HG02840 (cell line): ENCODE measurements at regions not wholly inside any gene's neighbourhood (a gene's known extent, or its start where the extent isn't known, plus 50 kb on each side); places are given as distances from the start of the nearest gene placed in this dataset.
"Not testable (repeated sequence)": the region's sequence is repeated elsewhere in the genome, so short reads cannot be mapped to it uniquely, and the experiment has no call there.

Source experiments
- ATAC-seq: cut with Tn5 transposase; IDR thresholded peaks from one replicate; pipeline ENCODE4 v1.9.1; 2021; ENCODE audit warnings: mild to moderate bottlenecking, moderate library complexity, moderate number of reproducible peaks; ENCODE audit not compliant: unreplicated experiment, low FRiP score

DNA sequence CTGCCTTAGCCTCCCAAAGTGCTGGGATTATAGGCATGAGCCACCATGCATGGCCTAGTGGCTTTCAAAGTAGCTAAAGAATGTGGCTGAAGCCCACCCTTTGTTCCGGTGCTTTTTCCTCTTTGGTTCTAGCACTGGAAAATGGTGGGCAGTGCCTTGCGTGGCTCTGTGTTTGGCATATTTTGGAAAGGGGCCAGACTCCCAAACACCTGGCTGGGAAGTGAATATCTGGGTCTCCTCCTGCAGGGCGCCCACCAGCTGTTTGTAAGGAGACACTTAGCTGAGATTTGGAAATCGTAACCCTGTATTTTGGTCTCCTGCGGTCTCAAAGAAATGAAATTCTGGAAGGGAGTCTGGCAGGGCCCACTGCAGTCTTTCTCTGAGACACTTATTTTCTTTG lies 336.4 kb downstream of the IL20RB start:
- ATAC-seq: no peak

DNA sequence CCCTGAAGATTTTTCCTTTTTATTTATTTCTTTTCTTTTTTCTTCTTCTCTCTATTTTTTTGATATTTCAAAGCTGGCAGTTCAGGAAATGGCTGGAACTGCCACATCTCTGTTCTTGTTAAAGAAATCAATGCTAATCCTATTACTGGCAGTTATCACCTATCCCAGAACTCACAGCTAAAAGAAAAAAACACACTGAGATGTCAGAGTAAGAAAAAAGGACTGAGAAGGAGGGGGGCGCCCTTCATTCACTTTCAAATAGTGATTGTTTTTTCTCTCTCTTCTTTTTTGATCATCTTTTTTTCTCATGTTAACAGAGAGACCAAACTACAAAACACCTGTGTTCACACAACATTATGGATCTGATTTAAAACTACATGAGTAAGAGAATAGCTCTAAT lies 337.1 kb downstream of the IL20RB start:
- no peak for ATAC-seq

DNA sequence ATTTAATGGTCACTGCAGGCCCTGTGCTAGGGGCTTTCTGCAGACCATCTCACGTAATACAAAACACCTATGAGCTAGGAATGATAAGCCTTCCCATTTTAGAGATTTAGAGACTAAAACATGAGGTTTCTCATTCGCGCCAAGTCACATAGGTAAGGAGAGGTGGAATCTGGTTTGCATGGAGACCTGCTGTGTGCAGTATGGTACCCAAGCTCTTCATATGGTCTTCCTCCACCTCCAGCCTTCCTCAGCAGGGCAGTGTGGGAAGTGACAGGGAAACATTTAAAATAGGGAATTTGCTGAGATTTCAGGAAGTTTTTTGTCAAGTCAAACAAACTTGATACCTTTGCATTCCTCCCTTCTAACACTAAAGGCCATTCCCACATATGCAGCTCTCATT lies 337.6 kb downstream of the IL20RB start:
- no peak for ATAC-seq

- no peak for ATAC-seq
Observed at GRCh38 chr3:137296116-137296515, 338.3 kb downstream of the IL20RB start.

DNA sequence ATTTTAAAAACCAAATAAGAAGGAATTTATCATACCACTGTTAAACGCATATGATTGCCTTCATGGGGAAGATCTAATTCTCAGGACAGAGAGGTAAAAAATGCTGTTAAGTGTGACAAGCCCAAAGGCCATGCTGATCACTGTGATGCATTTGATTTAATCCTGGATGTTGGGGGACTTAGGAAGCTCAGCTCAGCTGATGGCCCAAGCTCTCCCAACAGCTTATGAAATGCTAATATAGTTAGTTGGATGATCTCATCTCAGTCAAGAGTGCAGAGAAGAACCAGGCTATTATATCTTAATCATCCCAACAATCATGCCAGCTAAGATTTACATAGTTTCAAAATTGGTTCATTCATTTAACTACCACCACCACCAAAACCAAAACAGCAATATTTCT lies 340.0 kb downstream of the IL20RB start:
- no peak for ATAC-seq

GRCh38 chr3:137300703-137301102 lies 342.9 kb downstream of the IL20RB start:
- no peak for ATAC-seq

GRCh38 chr3:137304313-137305056 lies 346.7 kb downstream of the IL20RB start:
- no peak for ATAC-seq

GRCh38 chr3:137324114-137324513 lies 366.3 kb downstream of the IL20RB start:
- ATAC-seq: no peak

DNA sequence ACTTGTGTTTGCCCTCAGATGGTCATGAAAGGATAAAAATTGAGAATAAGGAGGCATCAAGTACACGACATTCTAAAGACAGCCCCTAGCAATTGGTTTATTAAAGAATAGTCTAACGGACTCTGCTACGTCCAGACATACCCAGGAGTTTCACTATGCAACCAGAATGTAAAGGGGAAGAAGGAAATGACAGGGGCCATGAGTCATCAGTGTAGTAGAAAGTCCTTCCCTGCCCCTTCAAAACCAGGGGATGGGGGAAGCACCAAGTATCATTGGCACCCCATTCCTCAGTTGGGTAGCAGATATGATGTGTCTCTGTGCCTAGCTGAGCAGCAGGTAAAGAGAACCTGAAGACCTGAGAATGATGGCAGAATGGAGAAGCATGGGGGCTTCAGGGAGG lies 367.4 kb downstream of the IL20RB start:
- ATAC-seq: no peak

DNA sequence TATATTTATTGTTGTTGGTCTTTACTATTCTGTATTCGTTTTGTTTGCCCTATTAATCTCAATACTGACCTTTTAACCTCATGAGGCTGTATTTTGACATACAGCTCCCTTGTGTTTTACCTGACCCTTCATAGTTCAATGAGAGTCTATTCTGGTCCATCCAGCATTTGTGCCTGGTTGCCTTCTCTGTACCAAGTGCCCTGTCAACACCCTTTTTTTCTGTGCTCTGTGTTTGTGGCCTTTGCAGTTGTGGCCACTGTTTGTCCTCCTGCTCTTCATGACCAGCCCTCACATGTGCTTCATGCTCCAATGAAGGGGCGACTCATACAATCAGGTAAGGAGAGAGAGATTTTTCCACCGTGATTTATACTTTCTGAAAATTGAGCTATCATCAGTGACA lies 368.2 kb downstream of the IL20RB start:
- no peak for ATAC-seq

GRCh38 chr3:137329594-137329993 lies 371.8 kb downstream of the IL20RB start:
- no peak for ATAC-seq

DNA sequence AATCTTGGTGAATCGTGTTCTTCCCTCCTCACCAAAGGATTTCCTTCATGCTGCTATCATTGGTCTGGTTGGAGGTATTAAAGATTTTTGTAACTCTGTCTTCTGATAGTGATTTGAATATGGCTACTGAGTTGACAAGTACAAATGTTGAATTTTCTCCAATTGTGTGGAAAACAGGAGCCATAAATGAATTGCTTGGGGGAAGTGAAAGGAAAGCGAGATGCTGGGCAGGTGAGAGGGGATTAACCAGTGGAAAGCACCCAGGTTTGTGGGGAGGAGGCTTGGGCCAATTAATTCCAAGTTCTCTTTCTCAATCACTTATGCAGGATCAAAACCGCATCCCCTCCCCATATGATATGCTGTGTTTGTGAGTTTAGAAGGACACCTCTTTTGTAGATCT lies 372.5 kb downstream of the IL20RB start:
- no peak for ATAC-seq

DNA sequence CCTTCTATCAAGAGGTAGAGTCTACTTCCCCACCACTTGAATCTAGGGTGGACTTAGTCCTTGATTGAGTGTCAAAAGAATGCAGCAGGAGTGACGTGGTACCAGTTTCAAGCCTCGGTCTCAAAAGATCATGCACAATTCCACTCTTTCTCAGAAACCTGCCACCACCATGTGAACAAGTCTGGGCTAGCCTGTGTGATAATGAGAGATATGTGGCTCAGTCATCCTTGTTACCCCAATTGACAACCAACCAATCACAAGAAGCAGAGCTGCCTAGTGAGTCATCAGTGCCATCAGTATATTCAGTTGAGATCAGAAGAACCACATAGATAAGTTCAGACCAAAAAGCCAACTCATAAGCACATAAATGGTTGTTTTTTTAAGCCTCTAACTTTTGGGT lies 374.5 kb downstream of the IL20RB start:
- no peak for ATAC-seq

DNA sequence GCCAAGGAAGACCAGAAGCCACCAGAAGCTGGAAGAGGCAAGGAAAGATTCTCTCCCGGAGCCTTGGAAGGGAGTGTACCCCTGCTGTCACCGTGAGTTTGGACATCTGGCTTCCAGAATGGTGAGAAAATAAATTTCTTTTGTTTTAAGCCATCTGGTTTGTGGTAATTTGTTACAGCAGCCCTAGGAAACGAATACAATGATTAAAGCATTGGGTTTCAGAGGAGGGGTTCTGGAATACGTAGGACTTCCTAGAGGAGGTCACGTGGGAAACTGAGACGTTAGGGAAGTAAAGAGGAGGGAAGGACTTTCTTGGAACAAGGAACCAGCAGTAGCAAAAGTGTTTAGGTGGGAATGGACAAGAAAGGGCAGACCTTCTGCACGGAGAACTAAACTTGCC lies 377.7 kb downstream of the IL20RB start:
- no peak for ATAC-seq

DNA sequence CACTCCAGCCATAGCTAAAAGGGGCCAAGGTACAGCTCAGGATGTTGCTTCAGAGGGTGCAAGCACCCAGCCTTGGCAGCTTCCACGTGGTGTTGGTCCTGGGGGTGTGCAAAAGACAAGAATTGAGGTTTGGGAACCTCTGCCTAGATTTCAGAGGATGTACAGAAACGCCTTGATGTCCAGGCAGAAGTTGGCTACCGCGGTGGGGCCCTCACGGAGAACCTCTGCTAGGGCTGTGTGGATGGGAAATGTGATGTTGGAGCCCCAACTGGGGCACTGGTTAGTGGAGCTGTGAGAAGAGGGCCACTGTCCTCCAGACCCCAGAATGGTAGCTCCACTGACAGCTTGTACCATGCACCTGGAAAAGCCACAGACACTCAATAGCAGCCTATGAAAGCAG lies 380.6 kb downstream of the IL20RB start:
- not testable (repeated sequence) for ATAC-seq

- no peak for ATAC-seq
Observed at GRCh38 chr3:137343283-137343682, 385.5 kb downstream of the IL20RB start.

- no peak for ATAC-seq
Observed at GRCh38 chr3:137347132-137347531, 389.3 kb downstream of the IL20RB start.

GRCh38 chr3:137347817-137348368 lies 390.1 kb downstream of the IL20RB start:
- no peak for ATAC-seq

- no peak for ATAC-seq
Observed at GRCh38 chr3:137348936-137349335, 391.2 kb downstream of the IL20RB start.

GRCh38 chr3:137349557-137350348 lies 392.0 kb downstream of the IL20RB start:
- no peak for ATAC-seq

- ATAC-seq: no peak
Observed at GRCh38 chr3:137360531-137361201, 402.9 kb downstream of the IL20RB start.
